T-helper 1 cell treated with Interleukin-12 subunit alpha and Interleukin-12 subunit beta and Interleukin-4 antibody, amounts not matched to agents 30 μg/mL and 1 μg/mL, for 36 hours (primary cell): ENCODE measurements at regions not wholly inside any gene's neighbourhood (a gene's known extent, or its start where the extent isn't known, plus 50 kb on each side); places are given as distances from the start of the nearest gene placed in this dataset.

Experiments
- H3K27ac Mint-ChIP-seq: one replicate; pipeline ENCODE4 v1.8.0; 2021; ENCODE audit warnings: mild to moderate bottlenecking, mixed read lengths
- H3K27me3 Mint-ChIP-seq: one replicate; pipeline ENCODE4 v1.8.0; 2021; ENCODE audit warnings: low read depth, mixed read lengths
- H3K36me3 Mint-ChIP-seq: one replicate; pipeline ENCODE4 v1.8.0; 2021; ENCODE audit warnings: low read depth, mixed read lengths
- H3K4me1 Mint-ChIP-seq: one replicate; pipeline ENCODE4 v1.8.0; 2021; ENCODE audit warnings: low read depth, mixed read lengths
- H3K4me3 Mint-ChIP-seq: one replicate; pipeline ENCODE4 v1.8.0; 2021; ENCODE audit warnings: mild to moderate bottlenecking, moderate library complexity, mixed read lengths
- H3K9me3 Mint-ChIP-seq: one replicate; pipeline ENCODE4 v1.8.0; 2021; ENCODE audit warnings: mixed read lengths

DNA sequence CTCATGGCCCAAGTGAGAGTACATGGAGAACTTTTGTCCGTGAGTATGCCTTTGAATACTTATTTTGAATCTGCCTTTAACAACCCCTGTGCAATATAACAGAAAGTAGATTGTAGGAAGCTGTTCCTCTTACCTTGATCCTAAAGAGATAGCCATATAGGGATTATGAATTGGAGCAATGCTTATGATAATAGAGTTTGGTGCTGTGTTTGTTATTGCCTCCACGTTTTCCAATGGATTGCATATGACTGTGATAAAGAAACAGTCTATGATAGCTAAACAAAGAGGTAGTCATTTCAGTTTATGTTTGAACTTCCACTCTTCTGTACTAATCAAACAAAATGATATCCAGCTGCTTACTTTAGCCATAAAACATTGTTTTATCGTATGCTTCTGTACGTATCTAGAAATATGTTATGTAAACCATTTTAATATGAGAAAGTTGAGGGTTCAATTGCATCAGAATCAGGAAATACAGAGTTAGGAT lies 199.6 kb upstream of the RGMB start:
- Mint-ChIP-seq H3K9me3 (no peaks in the 10 kb centered on the region), H3K27me3 (no peaks in the 10 kb centered on the region), H3K36me3 (no peaks in the 10 kb centered on the region), H3K27ac (no peak overlapping the region), H3K4me3 (no peak overlapping the region), H3K4me1 (no peaks in the 10 kb centered on the region)

DNA sequence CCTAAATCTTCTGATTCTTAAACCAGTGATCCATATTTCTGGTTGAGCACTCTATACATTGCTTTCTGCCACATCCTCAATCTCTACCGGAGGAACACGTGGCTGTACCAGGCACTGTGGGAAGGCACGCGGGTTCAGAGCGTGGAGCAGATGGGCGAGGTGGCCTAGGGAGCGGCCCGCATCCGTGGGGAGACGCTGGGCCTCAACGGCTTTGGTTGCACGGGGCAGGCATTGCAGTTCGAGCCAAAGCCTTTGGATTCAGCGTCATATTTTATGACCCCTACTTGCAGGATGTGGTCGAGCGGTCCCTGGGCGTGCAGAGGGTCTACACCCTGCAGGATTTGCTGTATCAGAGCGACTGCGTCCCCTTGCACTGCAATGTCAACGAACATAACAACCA lies 197.2 kb upstream of the RGMB start:
- no peak overlapping the region for H3K4me3 Mint-ChIP-seq
- no peaks in the 10 kb centered on the region for H3K36me3 Mint-ChIP-seq
- no peaks in the 10 kb centered on the region for H3K27me3 Mint-ChIP-seq
- no peak overlapping the region for H3K27ac Mint-ChIP-seq
- no peaks in the 10 kb centered on the region for H3K9me3 Mint-ChIP-seq
- H3K4me1 Mint-ChIP-seq = no peaks in the 10 kb centered on the region

DNA sequence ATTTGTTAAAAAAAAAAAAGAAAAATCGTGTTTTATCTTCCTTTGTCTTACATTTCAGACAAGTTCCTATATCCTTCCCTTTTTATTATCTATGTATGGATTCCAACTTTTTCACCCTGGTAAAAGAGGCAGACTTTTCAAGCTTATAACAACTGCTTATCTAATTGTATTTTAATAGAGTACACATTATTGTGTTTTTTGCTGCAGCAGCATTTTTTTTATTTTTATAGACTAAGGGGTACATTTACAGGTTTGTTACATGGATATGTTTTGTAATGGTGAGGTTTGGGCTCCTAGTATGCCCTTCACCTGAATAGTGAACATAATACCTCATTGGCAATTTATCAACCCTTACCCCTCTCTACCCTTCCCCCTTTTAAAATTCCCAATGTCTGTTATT lies 195.0 kb upstream of the RGMB start:
- Mint-ChIP-seq H3K27me3 (no peaks in the 10 kb centered on the region), H3K27ac (no peak overlapping the region), H3K9me3 (no peaks in the 10 kb centered on the region), H3K36me3 (no peaks in the 10 kb centered on the region), H3K4me3 (no peak overlapping the region), H3K4me1 (no peaks in the 10 kb centered on the region)

DNA sequence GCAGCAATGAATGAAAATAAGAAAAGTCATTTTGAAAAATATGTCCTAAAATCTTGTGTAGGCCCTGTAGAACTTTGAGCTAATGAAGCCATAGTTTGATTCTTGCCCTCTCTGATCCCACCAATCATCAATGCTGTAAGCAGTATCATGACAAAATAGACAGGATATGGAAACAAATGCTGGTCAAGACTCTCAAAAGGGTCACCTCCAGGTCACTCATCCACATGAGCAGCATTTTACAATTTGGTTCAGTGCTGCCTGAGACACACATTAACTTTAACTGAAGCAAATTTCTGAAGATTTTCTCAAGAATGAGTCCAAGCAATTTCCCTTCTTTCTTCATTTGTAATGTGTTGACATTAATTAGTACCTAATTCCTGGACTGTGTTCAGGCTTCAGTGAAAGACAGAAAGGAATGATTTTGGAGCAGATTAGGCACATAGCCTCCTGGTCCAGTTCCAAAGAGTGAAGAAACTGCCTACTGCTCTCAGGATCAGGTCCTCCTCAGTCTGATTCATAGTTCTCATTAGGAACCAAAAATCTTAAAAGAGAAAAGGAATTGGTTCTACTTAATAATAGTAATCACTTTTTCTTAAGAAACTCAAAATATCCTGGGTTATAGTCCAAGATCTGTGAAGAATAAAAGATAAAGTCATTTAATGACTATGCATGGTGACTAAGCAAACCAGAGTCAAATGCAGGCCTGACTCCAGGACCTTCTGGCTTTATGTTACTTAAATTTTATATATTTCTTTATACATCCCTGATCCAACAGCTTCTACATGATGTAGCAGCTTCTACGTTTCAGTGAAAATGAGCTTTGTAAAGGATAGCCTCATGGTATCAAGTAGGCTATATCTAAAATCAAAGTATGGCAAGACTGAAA lies 192.1 kb upstream of the RGMB start:
- H3K27ac Mint-ChIP-seq = no peak overlapping the region
- H3K27me3 Mint-ChIP-seq = no peaks in the 10 kb centered on the region
- no peaks in the 10 kb centered on the region for H3K36me3 Mint-ChIP-seq
- H3K4me1 Mint-ChIP-seq = no peaks in the 10 kb centered on the region
- no peaks in the 10 kb centered on the region for H3K9me3 Mint-ChIP-seq
- H3K4me3 Mint-ChIP-seq = no peak overlapping the region

DNA sequence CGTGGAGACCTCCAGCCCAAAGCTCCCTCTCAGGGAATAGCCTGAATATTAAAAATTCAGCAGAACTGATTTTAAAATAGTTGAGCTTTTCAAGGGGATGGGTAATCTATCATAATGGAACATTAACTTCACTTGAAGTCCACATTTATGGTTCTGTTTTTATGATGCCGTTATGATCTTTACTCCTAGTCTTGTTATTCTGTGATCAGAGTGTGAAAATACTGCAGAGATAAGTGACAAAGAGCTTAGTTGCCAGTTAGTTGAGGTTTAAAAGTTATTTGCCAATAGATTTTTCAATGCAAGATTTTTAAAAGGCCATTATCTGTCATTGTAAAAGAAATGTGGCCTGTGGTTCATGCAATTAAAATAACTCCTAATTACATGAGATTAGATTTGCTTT lies 189.9 kb upstream of the RGMB start:
- H3K4me3 Mint-ChIP-seq = no peak overlapping the region
- no peaks in the 10 kb centered on the region for H3K9me3 Mint-ChIP-seq
- H3K4me1 Mint-ChIP-seq = no peaks in the 10 kb centered on the region
- no peaks in the 10 kb centered on the region for H3K27me3 Mint-ChIP-seq
- H3K27ac Mint-ChIP-seq = no peak overlapping the region
- no peaks in the 10 kb centered on the region for H3K36me3 Mint-ChIP-seq

DNA sequence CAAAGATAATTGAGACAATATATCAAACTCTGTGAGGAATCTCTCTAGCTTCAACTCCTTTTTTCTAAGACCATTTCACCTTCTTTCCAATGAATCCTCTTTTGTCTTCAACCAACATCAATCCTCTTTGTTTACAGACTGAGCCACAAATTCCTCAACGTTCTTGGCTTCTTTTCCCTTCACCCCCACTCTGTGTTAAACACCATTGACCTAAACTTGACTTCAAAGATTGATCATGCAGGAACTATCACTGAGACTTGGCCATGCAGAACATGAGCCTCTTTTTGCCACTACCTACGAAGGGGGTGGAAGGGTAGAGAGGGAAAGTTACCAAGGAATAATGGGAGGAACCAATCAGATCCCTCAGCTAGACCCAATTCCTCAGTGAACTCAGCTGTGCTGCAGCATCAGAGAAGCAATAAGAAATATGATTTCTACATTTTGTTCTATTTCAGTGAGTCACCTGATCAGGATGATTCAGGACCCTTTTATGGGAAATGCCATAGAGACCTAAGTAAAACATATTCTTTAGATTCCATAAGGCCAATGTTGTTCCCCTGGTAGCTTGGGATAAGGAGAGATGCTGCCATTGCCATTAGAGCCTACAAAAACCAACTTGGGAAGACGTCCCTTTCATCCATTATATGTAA lies 187.7 kb upstream of the RGMB start:
- Mint-ChIP-seq H3K4me1 (no peaks in the 10 kb centered on the region), H3K9me3 (no peaks in the 10 kb centered on the region), H3K27ac (no peak overlapping the region), H3K27me3 (no peaks in the 10 kb centered on the region), H3K4me3 (no peak overlapping the region), H3K36me3 (no peaks in the 10 kb centered on the region)

DNA sequence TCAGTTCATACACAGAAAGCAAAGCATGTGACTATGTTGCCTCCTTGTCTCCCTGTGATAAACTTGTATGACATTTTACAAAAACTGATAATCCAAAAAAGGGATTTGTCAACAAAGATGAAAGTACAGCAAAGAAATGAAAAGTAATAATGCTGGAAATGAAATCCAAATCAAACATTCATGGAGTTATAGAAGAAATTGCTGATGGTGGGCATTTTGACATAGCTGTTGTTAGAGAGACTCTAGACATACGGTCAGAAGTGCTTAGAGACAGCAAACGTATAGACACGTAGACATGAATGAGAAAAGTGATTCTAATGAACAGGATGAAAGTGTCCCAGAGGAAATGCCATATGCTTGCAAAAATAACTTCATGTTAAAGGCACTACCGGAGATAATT lies 186.9 kb upstream of the RGMB start:
- H3K4me3 Mint-ChIP-seq = no peak overlapping the region
- no peaks in the 10 kb centered on the region for H3K4me1 Mint-ChIP-seq
- no peaks in the 10 kb centered on the region for H3K27me3 Mint-ChIP-seq
- H3K27ac Mint-ChIP-seq = no peak overlapping the region
- H3K36me3 Mint-ChIP-seq = no peaks in the 10 kb centered on the region
- no peaks in the 10 kb centered on the region for H3K9me3 Mint-ChIP-seq

DNA sequence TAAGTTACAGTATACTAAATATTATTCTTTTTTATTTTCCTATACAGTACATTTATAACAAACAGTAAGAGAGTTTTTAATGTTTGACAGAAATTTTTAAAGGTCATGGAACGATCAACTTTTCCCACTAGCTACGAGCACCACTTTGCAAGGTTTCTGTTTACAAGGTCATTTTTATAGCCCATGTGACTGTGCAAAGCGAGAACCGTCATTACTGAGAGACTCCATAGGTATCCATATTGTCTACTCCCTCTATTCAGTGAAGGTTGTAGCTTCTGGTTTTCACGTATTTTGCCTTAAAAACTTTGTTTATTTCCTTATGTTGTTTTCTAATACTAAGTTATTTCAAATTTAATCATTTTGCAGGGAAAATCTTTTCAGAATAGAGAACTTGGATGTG lies 186.3 kb upstream of the RGMB start:
- H3K4me1 Mint-ChIP-seq = no peaks in the 10 kb centered on the region
- no peaks in the 10 kb centered on the region for H3K27me3 Mint-ChIP-seq
- H3K4me3 Mint-ChIP-seq = no peak overlapping the region
- no peaks in the 10 kb centered on the region for H3K9me3 Mint-ChIP-seq
- H3K36me3 Mint-ChIP-seq = no peaks in the 10 kb centered on the region
- no peak overlapping the region for H3K27ac Mint-ChIP-seq

DNA sequence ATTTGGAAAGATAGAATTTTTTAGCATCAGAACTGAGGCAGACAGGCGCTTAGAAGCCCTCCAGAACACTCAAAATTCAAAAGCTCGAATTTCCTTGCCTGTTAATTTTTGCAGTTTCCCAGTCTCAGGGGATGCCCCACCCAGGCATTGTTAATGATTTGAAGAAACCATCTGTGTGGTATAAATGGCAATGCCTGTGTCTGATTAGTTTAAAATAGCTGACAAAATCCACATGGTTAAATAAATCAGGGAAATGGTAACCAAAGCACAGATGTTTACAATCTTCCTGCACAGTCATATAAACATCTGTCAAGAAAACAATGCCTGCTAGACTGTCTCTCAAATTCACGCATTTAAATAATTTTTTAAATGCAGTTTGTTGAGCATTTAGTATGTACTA lies 185.2 kb upstream of the RGMB start:
- Mint-ChIP-seq H3K27ac (no peak overlapping the region), H3K9me3 (no peaks in the 10 kb centered on the region), H3K27me3 (no peaks in the 10 kb centered on the region), H3K4me3 (no peak overlapping the region), H3K36me3 (no peaks in the 10 kb centered on the region), H3K4me1 (no peaks in the 10 kb centered on the region)

DNA sequence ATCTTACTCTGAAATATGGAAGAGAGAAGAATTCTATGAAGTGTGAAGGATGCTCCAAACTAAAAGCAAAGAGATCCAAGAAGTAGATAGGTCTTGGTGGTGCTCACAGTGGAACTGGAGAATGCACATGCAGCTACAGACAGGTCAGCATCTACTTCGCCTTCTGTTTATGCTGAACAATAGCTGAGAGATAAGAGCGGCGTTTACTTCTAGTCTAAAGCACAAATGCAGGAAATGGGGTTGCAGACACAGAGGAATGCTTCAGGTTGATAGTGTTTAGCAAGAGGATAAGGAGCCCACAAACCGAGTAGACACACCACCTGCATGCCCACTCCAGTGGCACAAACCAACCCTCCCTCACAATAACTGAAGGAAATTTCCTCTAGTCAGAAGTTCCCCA lies 180.0 kb upstream of the RGMB start:
- Mint-ChIP-seq H3K36me3 (no peaks in the 10 kb centered on the region), H3K27me3 (no peaks in the 10 kb centered on the region), H3K9me3 (peaks cover 4% of the 10 kb centered on the region), H3K4me1 (no peaks in the 10 kb centered on the region), H3K4me3 (no peak overlapping the region), H3K27ac (no peak overlapping the region)

DNA sequence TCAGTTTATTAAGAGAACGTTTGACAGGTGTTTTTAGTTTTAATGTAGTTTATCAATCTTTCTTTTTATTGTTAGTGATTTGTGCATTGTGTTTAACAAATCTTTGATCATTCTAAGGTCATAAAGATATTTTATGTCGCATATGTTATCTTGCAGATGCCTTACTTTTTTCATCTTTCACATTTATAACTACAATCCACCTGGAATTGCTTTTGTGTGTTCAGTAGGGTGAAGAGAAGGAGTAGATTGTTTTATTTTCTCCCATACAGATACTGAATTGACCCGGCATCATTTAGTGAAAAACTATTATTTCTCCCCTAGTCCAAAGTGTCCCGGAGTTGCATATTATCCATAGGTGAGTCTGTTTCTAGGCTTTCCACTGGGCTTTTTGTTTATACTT lies 179.4 kb upstream of the RGMB start:
- Mint-ChIP-seq H3K9me3 (peaks cover 4% of the 10 kb centered on the region), H3K4me3 (no peak overlapping the region), H3K36me3 (no peaks in the 10 kb centered on the region), H3K27ac (no peak overlapping the region), H3K4me1 (no peaks in the 10 kb centered on the region), H3K27me3 (no peaks in the 10 kb centered on the region)

DNA sequence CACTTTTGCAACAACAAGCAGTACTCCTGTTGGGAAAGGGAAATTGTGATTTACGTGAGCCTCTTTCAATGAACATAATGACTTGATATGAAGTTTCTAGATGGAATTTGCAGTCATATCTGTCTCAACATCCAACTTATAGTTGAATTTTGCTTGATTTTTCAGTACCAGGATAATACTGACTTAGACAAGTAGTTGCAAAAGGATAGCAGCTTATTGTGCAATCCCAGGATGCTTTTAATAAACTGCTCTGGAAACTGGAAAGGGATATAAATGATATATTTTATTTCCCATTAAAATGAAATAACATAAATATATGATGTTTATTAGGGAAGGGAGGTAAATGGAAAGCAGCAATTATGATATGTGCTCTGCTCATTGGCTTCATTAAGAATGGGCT lies 174.4 kb upstream of the RGMB start:
- Mint-ChIP-seq H3K4me1 (no peaks in the 10 kb centered on the region), H3K36me3 (no peaks in the 10 kb centered on the region), H3K27ac (no peak overlapping the region), H3K9me3 (peaks cover 12% of the 10 kb centered on the region), H3K4me3 (no peak overlapping the region), H3K27me3 (no peaks in the 10 kb centered on the region)

DNA sequence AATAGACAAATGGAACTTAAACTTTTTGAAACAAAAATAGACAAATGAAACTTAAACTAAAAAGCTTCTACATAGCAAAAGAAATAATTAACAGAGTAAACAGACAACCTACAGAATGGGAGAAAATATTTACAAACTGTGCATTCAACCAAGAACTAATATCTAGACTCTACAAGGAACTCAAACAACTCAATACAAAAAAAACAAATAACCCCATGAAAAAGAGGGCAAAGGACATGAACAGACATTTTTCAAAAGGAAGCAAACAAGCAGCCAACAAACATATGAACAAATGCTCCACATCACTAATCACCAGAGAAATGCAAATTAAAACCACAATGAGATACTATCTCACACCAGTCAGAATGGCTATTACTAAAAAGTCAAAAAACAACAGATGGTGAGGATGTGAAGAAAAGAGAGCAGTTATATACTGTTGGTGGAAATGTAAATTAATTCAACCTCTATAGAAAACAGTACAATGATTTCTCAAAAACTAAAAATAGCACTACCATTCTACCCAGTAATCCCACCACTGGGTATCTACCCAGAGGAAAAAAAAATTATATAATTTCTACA lies 170.8 kb upstream of the RGMB start:
- peaks cover 9% of the 10 kb centered on the region for H3K9me3 Mint-ChIP-seq
- no peaks in the 10 kb centered on the region for H3K36me3 Mint-ChIP-seq
- H3K27me3 Mint-ChIP-seq = no peaks in the 10 kb centered on the region
- no peaks in the 10 kb centered on the region for H3K4me1 Mint-ChIP-seq
- H3K27ac Mint-ChIP-seq = no peak overlapping the region
- no peak overlapping the region for H3K4me3 Mint-ChIP-seq

DNA sequence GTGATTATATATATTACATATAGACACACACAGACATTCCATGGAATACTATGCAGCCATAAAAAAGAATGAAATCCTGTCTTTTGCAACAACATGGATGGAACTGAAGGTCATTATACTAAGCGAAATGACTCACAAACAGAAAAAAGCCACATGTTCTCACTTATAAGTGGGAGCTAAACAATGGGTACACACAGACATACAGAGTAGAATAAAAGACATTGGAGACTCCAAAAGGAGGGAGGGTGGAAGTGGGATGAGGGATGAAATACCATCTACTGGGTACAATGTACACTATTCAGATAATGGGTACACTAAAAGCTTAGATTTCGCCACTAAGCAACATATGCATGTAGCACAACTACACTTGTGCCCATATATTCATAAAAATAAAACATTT lies 170.0 kb upstream of the RGMB start:
- Mint-ChIP-seq H3K36me3 (no peaks in the 10 kb centered on the region), H3K9me3 (peaks cover 9% of the 10 kb centered on the region), H3K4me1 (no peaks in the 10 kb centered on the region), H3K4me3 (no peak overlapping the region), H3K27ac (no peak overlapping the region), H3K27me3 (no peaks in the 10 kb centered on the region)

DNA sequence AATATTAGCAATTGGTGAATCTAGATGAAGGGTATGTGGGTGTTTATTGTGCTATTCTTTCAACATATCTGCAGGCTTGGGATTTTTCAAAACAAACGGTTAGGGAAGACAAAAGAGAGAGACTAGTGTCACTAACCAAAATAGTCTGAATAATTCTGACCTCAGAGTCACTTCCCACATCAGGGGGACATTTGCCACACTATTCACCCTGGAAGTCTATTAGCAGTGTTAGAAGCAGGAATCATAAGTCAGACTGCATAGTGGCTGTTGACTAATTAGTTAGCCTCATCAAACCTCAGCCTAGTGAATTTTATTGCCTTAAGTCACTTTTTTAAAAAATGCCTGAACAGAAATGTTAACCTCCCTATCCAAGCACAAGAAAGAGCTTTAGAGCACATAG lies 169.2 kb upstream of the RGMB start:
- Mint-ChIP-seq H3K36me3 (no peaks in the 10 kb centered on the region), H3K4me1 (no peaks in the 10 kb centered on the region), H3K4me3 (no peak overlapping the region), H3K9me3 (peaks cover 9% of the 10 kb centered on the region), H3K27me3 (no peaks in the 10 kb centered on the region), H3K27ac (no peak overlapping the region)
